Uterus (tissue), 3 donors: ENCODE measurements at regions not wholly inside any gene's neighbourhood (a gene's known extent, or its start where the extent isn't known, plus 50 kb on each side); places are given as distances from the start of the nearest gene placed in this dataset.

ENCODE experiments used
- DNase-seq, 2 donors: peaks; one replicate each; pipeline ENCODE4 v3.0.0-alpha.2; 2019 to 2020
- H3K27ac ChIP-seq, 2 donors: fragments of 200-600 bp; sonication (generic); 1 replicate in 1 of 2; 2 replicates in 1 of 2; pipeline ENCODE4 v1.5.1; 2016 to 2018
- H3K27me3 ChIP-seq, 2 donors: fragments of 200-600 bp; sonication (generic); one replicate each; pipeline ENCODE4 v1.5.1; 2018 to 2019; ENCODE audit warnings: control low read depth in 1 of 2
- H3K36me3 ChIP-seq, 2 donors: fragments of 200-600 bp; sonication (generic); one replicate each; pipeline ENCODE4 v1.5.1; 2019; ENCODE audit warnings: control low read depth in 1 of 2
- H3K4me1 ChIP-seq, 2 donors: fragments of 200-600 bp; sonication (generic); one replicate each; pipeline ENCODE4 v1.5.1; 2018 to 2019; ENCODE audit warnings: control low read depth in 1 of 2
- H3K4me3 ChIP-seq, 2 donors: fragments of 200-600 bp; sonication (generic); 1 replicate in 1 of 2; 2 replicates in 1 of 2; pipeline ENCODE4 v1.5.1; 2018 to 2019; ENCODE audit warnings: mild to moderate bottlenecking in 1 of 2
- H3K9me3 ChIP-seq, 2 donors: fragments of 200-600 bp; sonication (generic); one replicate each; pipeline ENCODE4 v1.5.1; 2019; ENCODE audit warnings: control low read depth in 1 of 2
- CTCF ChIP-seq, 4 experiments: fragments of 200-600 bp in 2 of 4; fragments of 450-650 bp in 2 of 4; sonication (generic) in 2 of 4; IDR thresholded peaks; one replicate each; pipeline ENCODE4 v1.5.1; 2016 to 2019; ENCODE audit warnings: antibody characterized with exemption in 4 of 4, mild to moderate bottlenecking in 2 of 4, moderate library complexity in 1 of 4
- POLR2A ChIP-seq, 2 donors: fragments of 450-650 bp; IDR thresholded peaks; one replicate each; pipeline ENCODE4 v1.6.1; 2016; ENCODE audit warnings: antibody characterized with exemption in 2 of 2, mild to moderate bottlenecking in 1 of 2, moderate library complexity in 1 of 2
- intact Hi-C: fragments of 100-400 bp; cut with DNase I; formaldehyde crosslinking; loops from one replicate; pipeline ENCODE4 v1.15.1; 2023; ENCODE audit warnings: low total_unique reads
- donor health status: DM: yes; HTN: yes; CAD: no.

- no peak for DNase-seq
- Histone ChIP-seq H3K27me3 (no peaks in the 10 kb centered on the region), H3K27ac (no peak overlapping the region), H3K4me3 (no peak overlapping the region), H3K9me3 (no peaks in the 10 kb centered on the region), H3K36me3 (no peaks in the 10 kb centered on the region), H3K4me1 (no peaks in the 10 kb centered on the region)
- TF ChIP-seq CTCF (IDR thresholded peaks at IDR 0.05) = no peak
- no peak for TF ChIP-seq POLR2A (IDR thresholded peaks at IDR 0.05)
- intact Hi-C loops = no loop called here
These were observed 188.2 kb downstream of the SI start for GRCh38 chr3:164890061-164890460.

- Histone ChIP-seq H3K4me1 (no peaks in the 10 kb centered on the region), H3K4me3 (no peak overlapping the region), H3K9me3 (no peaks in the 10 kb centered on the region), H3K36me3 (no peaks in the 10 kb centered on the region), H3K27me3 (no peaks in the 10 kb centered on the region), H3K27ac (no peak overlapping the region)
- intact Hi-C loops = no loop called here
- no peak for TF ChIP-seq POLR2A (IDR thresholded peaks at IDR 0.05)
- TF ChIP-seq CTCF (IDR thresholded peaks at IDR 0.05) = no peak
- no peak for DNase-seq
These were observed 195.1 kb downstream of the SI start for GRCh38 chr3:164883171-164883570.

- Histone ChIP-seq H3K4me3 (no peak overlapping the region), H3K9me3 (no peaks in the 10 kb centered on the region), H3K27ac (no peak overlapping the region), H3K27me3 (no peaks in the 10 kb centered on the region), H3K36me3 (no peaks in the 10 kb centered on the region), H3K4me1 (no peaks in the 10 kb centered on the region)
- TF ChIP-seq CTCF (IDR thresholded peaks at IDR 0.05) = no peak
- intact Hi-C loops = no loop called here
- DNase-seq = no peak
These were observed 199.1 kb downstream of the SI start for GRCh38 chr3:164879201-164879600.

GRCh38 chr3:164864454-164864853 lies 213.8 kb downstream of the SI start:
- DNase-seq = no peak
- Histone ChIP-seq H3K36me3 (no peaks in the 10 kb centered on the region), H3K4me1 (no peaks in the 10 kb centered on the region), H3K4me3 (no peak overlapping the region), H3K27me3 (no peaks in the 10 kb centered on the region), H3K9me3 (no peaks in the 10 kb centered on the region), H3K27ac (no peak overlapping the region)
- intact Hi-C loops = no loop called here
- TF ChIP-seq CTCF (IDR thresholded peaks at IDR 0.05) (no peak), POLR2A (IDR thresholded peaks at IDR 0.05) (no peak)

GRCh38 chr3:164852866-164853265 lies 225.4 kb downstream of the SI start:
- Histone ChIP-seq H3K9me3 (no peaks in the 10 kb centered on the region), H3K27me3 (no peaks in the 10 kb centered on the region), H3K36me3 (no peaks in the 10 kb centered on the region), H3K4me3 (no peak overlapping the region), H3K27ac (no peak overlapping the region), H3K4me1 (no peaks in the 10 kb centered on the region)
- no peak for TF ChIP-seq CTCF (IDR thresholded peaks at IDR 0.05)
- TF ChIP-seq POLR2A (IDR thresholded peaks at IDR 0.05) = no peak
- DNase-seq = no peak
- intact Hi-C loops = no loop called here
